ENCODE measurements at regions not wholly inside any gene's neighbourhood (a gene's known extent, or its start where the extent isn't known, plus 50 kb on each side); places are given as distances from the start of the nearest gene placed in this dataset.

DNA sequence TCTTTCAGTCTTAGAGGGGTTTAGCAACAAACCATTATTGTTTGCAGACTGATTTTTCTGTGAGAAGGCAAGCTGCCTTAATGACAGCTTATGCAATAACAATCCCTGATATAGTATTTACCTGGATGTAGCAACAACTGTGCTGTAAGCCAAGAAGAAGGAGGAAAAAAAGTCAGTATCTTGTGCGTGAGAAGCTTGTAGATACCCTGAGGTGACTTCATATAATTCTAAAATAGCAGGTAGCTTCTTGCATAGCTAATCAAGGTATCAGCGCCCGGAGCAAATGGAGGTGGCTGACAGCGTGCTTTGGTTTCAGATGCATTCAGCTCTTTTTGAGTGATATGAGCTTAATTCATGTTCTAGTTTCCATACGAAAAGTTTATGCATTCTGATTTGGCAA is 309.8 kb downstream of the KLF5 start:
- FAIRE-seq = no peak
- DNase-seq (ENCODE audit: insufficient read length, low spot score) = no peak
- TF ChIP-seq, protein P1, sequence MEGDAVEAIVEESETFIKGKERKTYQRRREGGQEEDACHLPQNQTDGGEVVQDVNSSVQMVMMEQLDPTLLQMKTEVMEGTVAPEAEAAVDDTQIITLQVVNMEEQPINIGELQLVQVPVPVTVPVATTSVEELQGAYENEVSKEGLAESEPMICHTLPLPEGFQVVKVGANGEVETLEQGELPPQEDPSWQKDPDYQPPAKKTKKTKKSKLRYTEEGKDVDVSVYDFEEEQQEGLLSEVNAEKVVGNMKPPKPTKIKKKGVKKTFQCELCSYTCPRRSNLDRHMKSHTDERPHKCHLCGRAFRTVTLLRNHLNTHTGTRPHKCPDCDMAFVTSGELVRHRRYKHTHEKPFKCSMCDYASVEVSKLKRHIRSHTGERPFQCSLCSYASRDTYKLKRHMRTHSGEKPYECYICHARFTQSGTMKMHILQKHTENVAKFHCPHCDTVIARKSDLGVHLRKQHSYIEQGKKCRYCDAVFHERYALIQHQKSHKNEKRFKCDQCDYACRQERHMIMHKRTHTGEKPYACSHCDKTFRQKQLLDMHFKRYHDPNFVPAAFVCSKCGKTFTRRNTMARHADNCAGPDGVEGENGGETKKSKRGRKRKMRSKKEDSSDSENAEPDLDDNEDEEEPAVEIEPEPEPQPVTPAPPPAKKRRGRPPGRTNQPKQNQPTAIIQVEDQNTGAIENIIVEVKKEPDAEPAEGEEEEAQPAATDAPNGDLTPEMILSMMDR (IDR thresholded peaks at IDR 0.05; ENCODE audit: insufficient read depth, missing control alignments) = no peak

DNA sequence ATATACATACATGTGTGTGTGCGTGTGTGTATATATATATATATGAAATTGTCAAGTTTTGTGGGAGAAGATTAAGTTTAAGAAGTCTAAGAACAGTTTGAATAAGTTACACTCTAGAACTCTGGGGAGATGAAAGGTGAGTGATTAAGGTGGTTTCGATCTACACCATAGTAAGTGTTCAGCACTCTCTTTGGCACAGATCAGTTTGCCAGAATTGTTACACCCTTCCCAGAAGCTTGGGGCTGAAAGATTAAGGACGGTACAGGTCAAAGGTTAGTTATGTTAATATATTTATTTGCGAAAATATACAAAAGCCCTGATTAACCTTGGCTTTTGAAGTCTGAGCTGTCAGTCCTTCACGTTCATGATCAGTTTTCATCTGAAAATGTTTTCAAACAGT is 309.1 kb downstream of the KLF5 start:
- no peak for FAIRE-seq
- no peak for DNase-seq (ENCODE audit: insufficient read length, low spot score)
- TF ChIP-seq, protein P1 (IDR thresholded peaks at IDR 0.05; ENCODE audit: insufficient read depth, missing control alignments) = no peak

DNA sequence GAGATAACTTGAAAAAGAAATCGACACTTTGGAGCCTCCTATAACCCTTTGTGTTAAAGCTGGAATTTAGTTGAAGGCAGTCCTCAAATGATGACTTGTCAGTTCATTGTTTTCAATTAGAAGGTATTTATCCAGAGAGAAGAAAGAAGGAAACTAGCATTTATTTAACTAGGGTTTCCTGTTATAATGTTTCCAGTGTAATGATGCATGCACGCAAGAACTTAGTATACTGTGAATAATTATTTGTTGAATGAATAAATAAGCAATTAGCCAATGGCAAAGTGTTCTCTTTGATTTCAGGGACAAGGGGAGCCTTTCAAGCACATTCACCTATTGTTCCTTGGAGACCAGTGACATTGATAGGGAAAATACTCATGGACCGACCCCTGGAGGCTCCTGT is 307.4 kb downstream of the KLF5 start:
- TF ChIP-seq, protein P1 (IDR thresholded peaks at IDR 0.05; ENCODE audit: insufficient read depth, missing control alignments) = no peak
- no peak for DNase-seq (ENCODE audit: insufficient read length, low spot score)
- FAIRE-seq = no peak

DNA sequence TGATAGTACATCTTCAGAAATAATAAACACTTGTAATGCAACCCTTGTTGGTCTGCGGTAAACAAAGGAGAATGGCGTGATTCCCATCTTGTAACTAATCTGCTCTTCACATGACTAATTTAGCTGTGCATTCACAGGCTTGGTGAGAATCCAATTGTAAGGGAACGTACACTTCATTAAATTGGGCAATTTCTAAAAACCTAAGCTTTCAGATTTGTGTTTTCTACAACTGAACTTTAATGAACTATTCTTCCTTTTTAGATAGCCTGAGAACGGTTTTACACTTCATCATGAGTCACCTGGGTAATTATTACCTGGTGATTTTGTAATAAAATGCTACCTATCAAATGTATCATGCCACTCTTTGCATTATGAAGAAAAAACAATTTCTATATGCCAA is 306.9 kb downstream of the KLF5 start:
- FAIRE-seq (no peak), DNase-seq (ENCODE audit: insufficient read length, low spot score) (no peak)
- TF ChIP-seq, protein P1 (IDR thresholded peaks at IDR 0.05; ENCODE audit: insufficient read depth, missing control alignments) = no peak

DNA sequence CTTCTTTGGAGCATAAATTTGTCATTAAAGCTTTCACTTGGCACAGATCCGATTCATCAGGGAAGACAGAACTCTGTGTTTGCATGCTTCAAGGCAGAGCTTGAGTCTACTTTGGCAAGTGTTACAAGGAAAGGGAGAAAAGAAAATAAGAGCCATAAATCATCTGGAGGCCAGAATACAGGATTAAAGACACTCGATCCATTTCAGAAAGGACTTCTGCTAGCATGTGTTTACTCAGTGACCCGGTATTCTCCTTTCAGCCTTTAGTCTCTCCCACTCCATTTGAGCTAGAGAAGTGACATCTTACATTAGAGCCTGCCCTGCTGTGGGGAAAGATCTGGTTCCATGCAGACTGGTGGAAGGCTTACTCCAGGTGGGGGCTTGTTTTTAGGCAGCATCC is 306.4 kb downstream of the KLF5 start:
- TF ChIP-seq, protein P1 (IDR thresholded peaks at IDR 0.05; ENCODE audit: insufficient read depth, missing control alignments) = no peak
- DNase-seq (ENCODE audit: insufficient read length, low spot score) (no peak), FAIRE-seq (no peak)

DNA sequence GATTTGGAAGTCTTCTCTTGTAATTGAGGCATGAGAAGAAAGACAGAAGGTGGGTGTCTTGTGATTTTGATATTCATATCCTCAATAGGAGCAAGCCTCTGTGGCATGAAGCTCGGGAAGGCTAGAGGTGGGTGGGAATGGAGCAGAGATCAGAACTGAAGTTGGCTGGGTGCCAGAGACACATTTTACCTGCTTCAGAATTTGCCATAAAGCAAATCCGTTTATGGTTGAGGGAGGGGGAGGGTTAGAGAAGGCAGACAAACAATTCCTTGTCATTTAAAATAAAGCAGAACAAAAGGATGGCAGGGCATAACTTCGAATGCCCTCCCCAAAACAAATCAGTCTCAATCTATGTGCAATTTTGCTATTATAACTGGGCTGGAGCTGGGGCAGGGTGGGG is 305.9 kb downstream of the KLF5 start:
- FAIRE-seq (no peak), DNase-seq (ENCODE audit: insufficient read length, low spot score) (no peak)
- TF ChIP-seq, protein P1 (IDR thresholded peaks at IDR 0.05; ENCODE audit: insufficient read depth, missing control alignments) = no peak

DNA sequence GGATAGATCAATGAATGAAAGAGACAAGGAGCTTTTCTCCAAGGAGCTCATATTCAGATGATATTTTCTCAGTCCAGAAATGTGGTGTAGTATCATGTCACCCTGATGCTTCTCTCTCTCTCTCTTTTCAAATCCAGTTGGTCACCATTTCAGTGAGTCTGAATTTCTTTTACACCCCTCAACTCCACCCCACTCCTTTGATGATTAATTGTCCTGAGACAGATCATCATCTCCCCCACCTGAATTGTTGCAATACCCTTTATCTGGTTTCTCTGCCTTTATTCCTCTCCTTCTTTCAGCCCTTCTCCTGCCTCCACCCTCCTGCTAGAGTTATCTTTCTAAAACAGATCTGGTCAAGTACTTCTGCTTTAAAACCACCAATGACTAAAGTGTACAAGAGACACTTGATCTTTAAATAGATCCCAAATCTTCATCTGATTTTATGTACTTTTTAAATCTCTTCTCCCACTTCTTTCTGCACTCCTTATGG is 299.8 kb downstream of the KLF5 start:
- TF ChIP-seq, protein P1 (IDR thresholded peaks at IDR 0.05; ENCODE audit: insufficient read depth, missing control alignments) = no peak
- FAIRE-seq = no peak
- no peak for DNase-seq (ENCODE audit: insufficient read length, low spot score)

Measured in D721Med (cell line).